ENCODE measurements at regions not wholly inside any gene's neighbourhood (a gene's known extent, or its start where the extent isn't known, plus 50 kb on each side); places are given as distances from the start of the nearest gene placed in this dataset.

- Mint-ChIP-seq H3K36me3 (no peaks in the 10 kb centered on the region), H3K9me3 (peaks cover under 1% of the 10 kb centered on the region), H3K27ac (no peak overlapping the region), H3K4me3 (no peak overlapping the region), H3K4me1 (no peaks in the 10 kb centered on the region), H3K27me3 (no peaks in the 10 kb centered on the region)
- no peak for ATAC-seq (ENCODE audit: low read depth)
- POLR2A ChIA-PET = no interaction called here
- no peak for DNase-seq
Observed at GRCh38 chr3:1969281-1969680, 129.4 kb upstream of the CNTN4 start.

GRCh38 chr3:1971780-1972179 lies 126.9 kb upstream of the CNTN4 start:
- H3K4me3 Mint-ChIP-seq = no peak overlapping the region
- H3K36me3 Mint-ChIP-seq = no peaks in the 10 kb centered on the region
- POLR2A ChIA-PET = no interaction called here
- no peak overlapping the region for H3K27ac Mint-ChIP-seq
- no peaks in the 10 kb centered on the region for H3K4me1 Mint-ChIP-seq
- peaks cover 3% of the 10 kb centered on the region for H3K9me3 Mint-ChIP-seq
- no peaks in the 10 kb centered on the region for H3K27me3 Mint-ChIP-seq
- ATAC-seq (ENCODE audit: low read depth) = no peak
- no peak for DNase-seq

- POLR2A ChIA-PET = no interaction called here
- no peaks in the 10 kb centered on the region for H3K27me3 Mint-ChIP-seq
- no peak overlapping the region for H3K4me3 Mint-ChIP-seq
- DNase-seq (no peak), ATAC-seq (ENCODE audit: low read depth) (no peak)
- H3K36me3 Mint-ChIP-seq = no peaks in the 10 kb centered on the region
- H3K27ac Mint-ChIP-seq = no peak overlapping the region
- H3K4me1 Mint-ChIP-seq = no peaks in the 10 kb centered on the region
- H3K9me3 Mint-ChIP-seq = peaks cover 7% of the 10 kb centered on the region
Observed at GRCh38 chr3:1979961-1980615, 118.6 kb upstream of the CNTN4 start.

GRCh38 chr3:1987980-1988379 lies 110.7 kb upstream of the CNTN4 start:
- Mint-ChIP-seq H3K36me3 (no peaks in the 10 kb centered on the region), H3K27ac (no peak overlapping the region), H3K4me1 (no peaks in the 10 kb centered on the region), H3K27me3 (no peaks in the 10 kb centered on the region), H3K4me3 (no peak overlapping the region), H3K9me3 (no peaks in the 10 kb centered on the region)
- ATAC-seq (ENCODE audit: low read depth) = no peak
- POLR2A ChIA-PET = no interaction called here
- DNase-seq = no peak

- Mint-ChIP-seq H3K36me3 (no peaks in the 10 kb centered on the region), H3K9me3 (no peaks in the 10 kb centered on the region), H3K27me3 (no peaks in the 10 kb centered on the region), H3K27ac (no peak overlapping the region), H3K4me3 (no peak overlapping the region), H3K4me1 (no peaks in the 10 kb centered on the region)
- DNase-seq = no peak
- POLR2A ChIA-PET = no interaction called here
- ATAC-seq (ENCODE audit: low read depth) = no peak
Observed at GRCh38 chr3:1998739-1999138, 99.9 kb upstream of the CNTN4 start.

- Mint-ChIP-seq H3K4me1 (no peaks in the 10 kb centered on the region), H3K27ac (no peak overlapping the region), H3K36me3 (no peaks in the 10 kb centered on the region), H3K9me3 (peaks cover 2% of the 10 kb centered on the region), H3K4me3 (no peak overlapping the region), H3K27me3 (no peaks in the 10 kb centered on the region)
- no peak for DNase-seq
- ATAC-seq (ENCODE audit: low read depth) = no peak
- POLR2A ChIA-PET = no interaction called here
Observed at GRCh38 chr3:2001306-2002108, 97.2 kb upstream of the CNTN4 start.

- POLR2A ChIA-PET = no interaction called here
- no peaks in the 10 kb centered on the region for H3K27me3 Mint-ChIP-seq
- H3K4me1 Mint-ChIP-seq = no peaks in the 10 kb centered on the region
- H3K4me3 Mint-ChIP-seq = no peak overlapping the region
- no peak for ATAC-seq (ENCODE audit: low read depth)
- H3K27ac Mint-ChIP-seq = no peak overlapping the region
- no peaks in the 10 kb centered on the region for H3K36me3 Mint-ChIP-seq
- H3K9me3 Mint-ChIP-seq = peaks cover 2% of the 10 kb centered on the region
- DNase-seq = no peak
Observed at GRCh38 chr3:2023959-2024358, 74.7 kb upstream of the CNTN4 start.

- Mint-ChIP-seq H3K4me1 (no peaks in the 10 kb centered on the region), H3K36me3 (no peaks in the 10 kb centered on the region), H3K4me3 (no peak overlapping the region), H3K27ac (no peak overlapping the region), H3K9me3 (peaks cover 2% of the 10 kb centered on the region), H3K27me3 (no peaks in the 10 kb centered on the region)
- no peak for DNase-seq
- POLR2A ChIA-PET = no interaction called here
- ATAC-seq (ENCODE audit: low read depth) = no peak
Observed at GRCh38 chr3:2024713-2025112, 74.0 kb upstream of the CNTN4 start.

- ATAC-seq (ENCODE audit: low read depth) (no peak), DNase-seq (no peak)
- no peak overlapping the region for H3K27ac Mint-ChIP-seq
- H3K4me1 Mint-ChIP-seq = no peaks in the 10 kb centered on the region
- no peaks in the 10 kb centered on the region for H3K27me3 Mint-ChIP-seq
- no peaks in the 10 kb centered on the region for H3K36me3 Mint-ChIP-seq
- H3K9me3 Mint-ChIP-seq = peaks cover 4% of the 10 kb centered on the region
- POLR2A ChIA-PET = no interaction called here
- H3K4me3 Mint-ChIP-seq = no peak overlapping the region
Observed at GRCh38 chr3:2029559-2029958, 69.1 kb upstream of the CNTN4 start.

- POLR2A ChIA-PET = no interaction called here
- H3K4me1 Mint-ChIP-seq = no peaks in the 10 kb centered on the region
- ATAC-seq (ENCODE audit: low read depth) = no peak
Observed at GRCh38 chr3:2036076-2036475, 62.6 kb upstream of the CNTN4 start.

GRCh38 chr3:2041931-2042330 lies 56.7 kb upstream of the CNTN4 start:
- Mint-ChIP-seq H3K9me3 (no peaks in the 10 kb centered on the region), H3K36me3 (no peaks in the 10 kb centered on the region), H3K4me1 (no peaks in the 10 kb centered on the region), H3K27me3 (no peaks in the 10 kb centered on the region), H3K4me3 (no peak overlapping the region), H3K27ac (no peak overlapping the region)
- ATAC-seq (ENCODE audit: low read depth) (no peak), DNase-seq (no peak)
- POLR2A ChIA-PET = no interaction called here

More at GRCh38 chr3:2036076-2036475, 62.6 kb upstream of the CNTN4 start:
- no peaks in the 10 kb centered on the region for H3K27me3 Mint-ChIP-seq
- no peak overlapping the region for H3K27ac Mint-ChIP-seq
- no peaks in the 10 kb centered on the region for H3K36me3 Mint-ChIP-seq
- H3K9me3 Mint-ChIP-seq = peaks cover 3% of the 10 kb centered on the region
- DNase-seq = no peak
- H3K4me3 Mint-ChIP-seq = no peak overlapping the region

All from activated naive CD8-positive, alpha-beta T cell treated with anti-CD3 and anti-CD28 coated beads, Interleukin-2, amount 10 ng/mL, durations not matched to agents 7 days and 5 days (primary cell).